ENCODE measurements at regions not wholly inside any gene's neighbourhood (a gene's known extent, or its start where the extent isn't known, plus 50 kb on each side); places are given as distances from the start of the nearest gene placed in this dataset.
"Not testable (repeated sequence)": the region's sequence is repeated elsewhere in the genome, so short reads cannot be mapped to it uniquely, and the experiment has no call there.

GRCh38 chr2:226118471-226119429, 680.9 kb downstream of the IRS1 start:
- no peak for DNase-seq

GRCh38 chr2:226117510-226118065, 682.0 kb downstream of the IRS1 start:
- no peak for DNase-seq

- DNase-seq, result no peak
These were observed 683.3 kb downstream of the IRS1 start for GRCh38 chr2:226116346-226116745.

- no peak for DNase-seq
These were observed 683.8 kb downstream of the IRS1 start for GRCh38 chr2:226115832-226116200.

GRCh38 chr2:226115102-226115831, 684.4 kb downstream of the IRS1 start:
- no peak for DNase-seq

GRCh38 chr2:226114436-226114835, 685.2 kb downstream of the IRS1 start:
- DNase-seq, result no peak

- DNase-seq, result no peak
These were observed 699.6 kb downstream of the NYAP2 start for GRCh38 chr2:226098861-226099745.

- DNase-seq, result no peak
These were observed 695.5 kb downstream of the NYAP2 start for GRCh38 chr2:226095058-226095457.

- no peak for DNase-seq
These were observed 693.9 kb downstream of the NYAP2 start for GRCh38 chr2:226093364-226093763.

- DNase-seq, result no peak
These were observed 688.8 kb downstream of the NYAP2 start for GRCh38 chr2:226088366-226088674.

GRCh38 chr2:226087505-226088365, 688.2 kb downstream of the NYAP2 start:
- DNase-seq, result no peak

GRCh38 chr2:226087051-226087450, 687.5 kb downstream of the NYAP2 start:
- DNase-seq, result no peak

GRCh38 chr2:226086190-226086589, 686.7 kb downstream of the NYAP2 start:
- no peak for DNase-seq

- DNase-seq, result not testable (repeated sequence)
These were observed 685.9 kb downstream of the NYAP2 start for GRCh38 chr2:226085425-226085824.

- no peak for DNase-seq
These were observed 680.8 kb downstream of the NYAP2 start for GRCh38 chr2:226080334-226080733.

GRCh38 chr2:226079671-226080181, 680.2 kb downstream of the NYAP2 start:
- DNase-seq, result no peak

- no peak for DNase-seq
These were observed 679.7 kb downstream of the NYAP2 start for GRCh38 chr2:226079196-226079595.

GRCh38 chr2:226078666-226079065, 679.2 kb downstream of the NYAP2 start:
- DNase-seq, result no peak

- no peak for DNase-seq
These were observed 678.3 kb downstream of the NYAP2 start for GRCh38 chr2:226077841-226078240.

GRCh38 chr2:226077031-226077430, 677.5 kb downstream of the NYAP2 start:
- no peak for DNase-seq

GRCh38 chr2:226076529-226076928, 677.0 kb downstream of the NYAP2 start:
- DNase-seq, result no peak

- no peak for DNase-seq
These were observed 674.9 kb downstream of the NYAP2 start for GRCh38 chr2:226074391-226074790.
